KOPT-K1 (cell line): ENCODE measurements at regions not wholly inside any gene's neighbourhood (a gene's known extent, or its start where the extent isn't known, plus 50 kb on each side); places are given as distances from the start of the nearest gene placed in this dataset.

ENCODE experiments used
- H3K27ac ChIP-seq: fragments of 200-600 bp; sonication (generic); 2 replicates; pipeline ENCODE4 v1.5.1; 2016; ENCODE audit warnings: antibody characterized with exemption, mild to moderate bottlenecking, low read depth, low read length; ENCODE audit not compliant: poor library complexity, severe bottlenecking
- H3K36me3 ChIP-seq: fragments of 200-600 bp; sonication (generic); 2 replicates; pipeline ENCODE4 v1.5.1; 2017; ENCODE audit warnings: antibody characterized with exemption, mild to moderate bottlenecking, low read length, moderate library complexity; ENCODE audit not compliant: insufficient read depth
- H3K9me3 ChIP-seq: fragments of 200-600 bp; sonication (generic); 2 replicates; pipeline ENCODE4 v1.5.1; 2017; ENCODE audit warnings: antibody characterized with exemption, low read length, mild to moderate bottlenecking; ENCODE audit not compliant: insufficient read depth, poor library complexity, severe bottlenecking

- Histone ChIP-seq H3K9me3 (no peaks in the 10 kb centered on the region), H3K36me3 (no peaks in the 10 kb centered on the region), H3K27ac (no peak overlapping the region)
Measured at GRCh38 chr3:107992976-107993684, 97.7 kb downstream of the CD47 start.

GRCh38 chr3:107990926-107991325 lies 99.9 kb downstream of the CD47 start:
- Histone ChIP-seq H3K9me3 (no peaks in the 10 kb centered on the region), H3K27ac (no peak overlapping the region), H3K36me3 (no peaks in the 10 kb centered on the region)

DNA sequence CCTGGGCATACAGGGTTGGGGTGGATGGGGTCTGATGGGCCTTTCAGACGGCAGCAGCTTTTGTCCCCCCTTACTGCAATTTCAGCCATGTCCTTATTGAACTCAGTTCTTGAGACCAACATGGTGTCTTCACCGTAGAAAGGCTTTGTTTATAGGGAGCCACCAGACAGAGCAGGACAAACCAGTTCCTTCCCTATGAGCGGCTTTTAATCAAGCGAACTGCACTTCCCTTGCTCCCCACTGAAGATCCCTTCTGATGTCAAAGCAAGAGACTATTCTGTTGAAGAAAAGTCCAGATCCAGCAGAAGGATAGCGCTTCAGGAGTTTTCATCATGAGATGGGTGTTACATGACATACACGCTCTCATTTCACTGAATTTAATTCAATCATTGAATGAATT lies 100.4 kb downstream of the CD47 start:
- no peaks in the 10 kb centered on the region for H3K9me3 ChIP-seq
- no peak overlapping the region for H3K27ac ChIP-seq
- H3K36me3 ChIP-seq, result no peaks in the 10 kb centered on the region

DNA sequence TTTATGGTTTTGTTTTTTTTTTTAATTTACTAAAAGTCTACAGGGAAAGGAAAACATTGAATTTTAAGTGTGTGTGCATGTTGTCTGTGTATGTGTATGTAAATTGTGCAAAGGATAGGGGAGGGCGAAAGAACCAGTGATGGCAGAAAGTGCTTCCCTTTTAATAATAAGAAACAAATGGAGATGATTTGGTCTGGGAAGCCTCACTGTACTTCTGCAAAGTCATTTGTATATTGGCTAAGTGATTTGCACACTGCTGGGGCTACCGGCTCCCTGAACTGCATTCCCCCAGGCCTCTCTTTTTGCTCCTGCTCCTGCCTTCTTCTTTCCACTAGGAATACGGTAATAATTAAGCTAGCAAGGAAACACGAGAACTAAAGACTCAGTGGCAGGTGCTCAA lies 101.2 kb downstream of the CD47 start:
- no peak overlapping the region for H3K27ac ChIP-seq
- no peaks in the 10 kb centered on the region for H3K9me3 ChIP-seq
- no peaks in the 10 kb centered on the region for H3K36me3 ChIP-seq

GRCh38 chr3:107988460-107989175 lies 102.2 kb downstream of the CD47 start:
- H3K36me3 ChIP-seq, result no peaks in the 10 kb centered on the region
- H3K27ac ChIP-seq, result no peak overlapping the region
- H3K9me3 ChIP-seq, result no peaks in the 10 kb centered on the region

GRCh38 chr3:107987036-107987939 lies 103.5 kb downstream of the CD47 start:
- Histone ChIP-seq H3K9me3 (no peaks in the 10 kb centered on the region), H3K27ac (no peak overlapping the region), H3K36me3 (no peaks in the 10 kb centered on the region)

GRCh38 chr3:107986505-107986904 lies 104.3 kb downstream of the CD47 start:
- Histone ChIP-seq H3K27ac (no peak overlapping the region), H3K36me3 (no peaks in the 10 kb centered on the region), H3K9me3 (no peaks in the 10 kb centered on the region)

DNA sequence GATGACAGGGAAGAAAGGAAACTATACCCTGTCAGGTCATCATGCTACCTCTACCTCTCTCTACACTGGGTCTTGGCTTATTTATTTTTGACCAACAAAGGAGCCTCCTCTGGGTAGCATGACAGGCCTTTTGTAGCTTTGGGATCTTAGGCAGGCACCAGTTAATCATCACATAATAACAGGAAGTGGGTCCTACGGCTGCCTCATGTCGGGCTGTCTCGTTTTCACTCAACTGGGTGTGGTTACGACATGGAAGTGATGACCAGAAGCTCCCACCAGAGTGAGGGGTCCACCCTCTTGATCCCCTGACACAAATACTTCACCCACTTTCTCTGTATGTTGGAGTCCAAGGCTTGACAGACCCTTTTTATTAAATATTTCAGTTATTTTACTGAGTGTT lies 105.3 kb downstream of the CD47 start:
- H3K27ac ChIP-seq, result no peak overlapping the region
- H3K36me3 ChIP-seq, result no peaks in the 10 kb centered on the region
- no peaks in the 10 kb centered on the region for H3K9me3 ChIP-seq

GRCh38 chr3:107983247-107983646 lies 107.6 kb downstream of the CD47 start:
- Histone ChIP-seq H3K9me3 (no peaks in the 10 kb centered on the region), H3K27ac (no peak overlapping the region), H3K36me3 (no peaks in the 10 kb centered on the region)

DNA sequence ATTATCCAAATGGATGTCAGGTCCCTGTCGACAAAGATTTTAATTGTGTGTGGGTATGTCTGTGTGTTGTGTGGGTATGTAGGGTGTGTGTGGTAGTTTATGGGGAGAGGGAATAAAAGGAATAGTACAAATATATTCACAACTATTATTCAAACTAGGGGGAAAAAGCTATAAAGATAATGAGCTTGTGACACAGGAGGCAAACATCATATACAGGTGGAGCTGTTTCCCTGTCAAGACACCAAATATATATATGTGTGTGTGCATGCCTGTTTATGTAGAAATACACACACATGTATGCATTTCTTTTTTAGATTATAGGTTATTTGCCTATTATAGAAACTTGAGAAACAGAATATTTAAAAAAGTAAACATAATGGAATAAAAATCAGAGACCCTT lies 108.7 kb downstream of the CD47 start:
- no peaks in the 10 kb centered on the region for H3K36me3 ChIP-seq
- H3K27ac ChIP-seq, result no peak overlapping the region
- no peaks in the 10 kb centered on the region for H3K9me3 ChIP-seq

- Histone ChIP-seq H3K27ac (no peak overlapping the region), H3K36me3 (no peaks in the 10 kb centered on the region), H3K9me3 (no peaks in the 10 kb centered on the region)
Measured at GRCh38 chr3:107981471-107982111, 109.2 kb downstream of the CD47 start.

DNA sequence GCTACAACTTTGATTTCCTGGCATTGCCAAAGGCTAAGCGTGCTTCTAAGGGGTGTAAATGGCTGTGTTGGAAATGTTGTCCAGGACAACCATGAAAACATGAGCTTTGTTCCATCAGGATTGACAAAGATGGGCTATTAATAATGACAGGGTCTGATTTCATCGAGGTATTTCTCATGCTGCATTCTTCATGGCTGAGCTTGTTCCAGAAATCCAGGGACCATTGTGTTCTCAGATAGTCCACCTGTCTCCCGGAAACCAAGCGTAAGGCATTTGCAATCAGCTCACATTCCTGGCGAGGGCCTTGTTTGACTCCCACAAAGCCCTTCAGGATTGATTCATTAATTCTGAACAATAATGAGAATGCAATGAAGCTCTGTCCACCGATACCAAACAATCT lies 111.3 kb downstream of the CD47 start:
- H3K36me3 ChIP-seq, result no peaks in the 10 kb centered on the region
- no peaks in the 10 kb centered on the region for H3K9me3 ChIP-seq
- H3K27ac ChIP-seq, result peak overlapping the region; percentile 15

DNA sequence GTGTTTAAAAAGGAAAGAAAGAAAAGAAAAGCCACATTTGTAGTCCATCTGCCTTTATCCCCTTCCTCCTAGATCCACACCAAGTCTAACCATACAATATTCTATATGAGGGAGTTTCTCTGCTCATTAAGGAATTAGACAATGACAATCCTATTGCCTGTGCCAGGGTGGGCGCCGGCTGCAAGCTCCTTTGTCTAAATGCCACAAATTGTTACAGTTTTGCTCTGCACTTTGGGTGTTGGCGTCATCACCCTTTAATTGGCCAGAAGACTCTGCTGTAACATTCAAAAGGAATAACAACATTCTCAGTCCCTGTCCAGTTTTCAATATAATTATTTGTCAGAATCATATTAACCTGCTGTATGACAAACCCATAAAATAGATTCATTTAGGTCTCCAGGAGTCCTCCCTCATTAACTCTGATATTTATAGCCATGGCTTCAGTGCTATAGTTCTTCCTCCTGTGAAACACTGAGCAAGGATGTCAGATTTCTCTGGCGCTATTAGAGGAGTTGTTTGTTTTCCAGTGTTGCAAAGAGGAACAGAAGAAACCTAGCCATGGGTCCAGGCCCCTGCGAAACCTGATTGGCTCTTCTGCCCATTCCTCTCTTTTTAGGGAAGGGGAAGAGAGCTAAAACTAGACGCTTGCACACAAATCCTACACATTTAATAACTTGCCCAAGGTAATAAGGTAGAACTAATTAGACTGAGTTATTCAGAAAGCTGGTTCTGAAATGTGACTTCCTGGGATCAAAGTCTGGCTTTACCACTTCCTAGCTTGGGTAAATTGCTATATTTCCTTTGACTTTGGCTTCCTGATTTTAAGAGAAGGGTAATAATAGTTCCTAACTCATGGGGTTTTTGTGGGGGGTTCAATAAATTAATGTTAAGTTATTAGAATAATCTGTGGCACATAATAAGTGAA lies 112.4 kb downstream of the CD47 start:
- no peaks in the 10 kb centered on the region for H3K36me3 ChIP-seq
- H3K27ac ChIP-seq, result peak overlapping the region; percentile 15
- no peaks in the 10 kb centered on the region for H3K9me3 ChIP-seq
